ENCODE measurements at regions not wholly inside any gene's neighbourhood (a gene's known extent, or its start where the extent isn't known, plus 50 kb on each side); places are given as distances from the start of the nearest gene placed in this dataset.

GRCh38 chr13:80712026-80712425 is 371.1 kb upstream of the SPRY2 start:
- TF ChIP-seq CTCF (IDR thresholded peaks at IDR 0.05; ENCODE audit: low read depth, low read length, missing input control) = no peak
- TF ChIP-seq YY1 (IDR thresholded peaks at IDR 0.05) = no peak
- no peak for TF ChIP-seq FOXA2 (IDR thresholded peaks at IDR 0.05)
- TF ChIP-seq REST (IDR thresholded peaks at IDR 0.05) = no peak
- no peak for TF ChIP-seq ATF3 (IDR thresholded peaks at IDR 0.05)
- TF ChIP-seq SP1 (IDR thresholded peaks at IDR 0.05) = no peak
- TF ChIP-seq ZBTB33 (IDR thresholded peaks at IDR 0.05) = no peak
- TF ChIP-seq JUND (IDR thresholded peaks at IDR 0.05) = no peak
- TF ChIP-seq RXRA (IDR thresholded peaks at IDR 0.05) = no peak
- no peak for TF ChIP-seq EGR1 (IDR thresholded peaks at IDR 0.05; ENCODE audit: low read depth in 2 of 2)
- TF ChIP-seq TAF1 (conservative IDR thresholded peaks at IDR 0.05) = no peak
- TF ChIP-seq FOXA1 (IDR thresholded peaks at IDR 0.05) = no peak
